ENCODE measurements at regions not wholly inside any gene's neighbourhood (a gene's known extent, or its start where the extent isn't known, plus 50 kb on each side); places are given as distances from the start of the nearest gene placed in this dataset.

- Histone ChIP-seq H3K27ac (replicated peaks in 1 of 4) (peak overlapping the region in 1 of 4 donors; percentile 5), H3K4me3 (no peak overlapping the region), H3K4me1 (peaks cover 0 to 13% (median 0%) of the 10 kb centered on the region in 4 donors), H3K27me3 (no peaks in the 10 kb centered on the region), H3K36me3 (no peaks in the 10 kb centered on the region), H3K9me3 (no peaks in the 10 kb centered on the region)
- intact Hi-C loops (cut with DNase I): no loop called here
- DNase-seq (ENCODE audit: extremely low spot score): no peak
- TF ChIP-seq POLR2AphosphoS5 (IDR thresholded peaks at IDR 0.05) (no peak), CTCF (IDR thresholded peaks at IDR 0.05) (no peak), EP300 (IDR thresholded peaks at IDR 0.05) (no peak), POLR2A (IDR thresholded peaks at IDR 0.05; ENCODE audit: low read depth) (no peak)
- WGBS: 65% methylated on average over 2 of the region's 2 CpGs
Measured at GRCh38 chr1:82299656-82300055, 498.9 kb downstream of the ADGRL2 start.

GRCh38 chr1:82299056-82299455, 498.3 kb downstream of the ADGRL2 start:
- intact Hi-C loops (cut with DNase I): no loop called here
- TF ChIP-seq EP300 (IDR thresholded peaks at IDR 0.05): no peak
- Histone ChIP-seq H3K9me3 (no peaks in the 10 kb centered on the region), H3K4me1 (peaks cover 0 to 13% (median 0%) of the 10 kb centered on the region in 4 donors), H3K4me3 (no peak overlapping the region), H3K27ac (replicated peaks in 1 of 4) (peak overlapping the region in 2 of 4 donors; percentile 24 to 29), H3K27me3 (no peaks in the 10 kb centered on the region), H3K36me3 (no peaks in the 10 kb centered on the region)
- DNase-seq (ENCODE audit: extremely low spot score): no peak
- WGBS: 73% methylated on average over 4 of the region's 4 CpGs

GRCh38 chr1:82297139-82297896, 496.6 kb downstream of the ADGRL2 start:
- H3K4me3 ChIP-seq: no peak overlapping the region
- no peak for DNase-seq (ENCODE audit: extremely low spot score)
- H3K36me3 ChIP-seq: no peaks in the 10 kb centered on the region
- TF ChIP-seq POLR2A (IDR thresholded peaks at IDR 0.05; ENCODE audit: low read depth): no peak
- intact Hi-C loops (cut with DNase I): no loop called here
- no peaks in the 10 kb centered on the region for H3K27me3 ChIP-seq
- 75% methylated on average over 9 of the region's 9 CpGs for WGBS
- H3K27ac ChIP-seq (replicated peaks in 1 of 4): no peak overlapping the region
- no peaks in the 10 kb centered on the region for H3K9me3 ChIP-seq
- peaks cover 0 to 13% (median 0%) of the 10 kb centered on the region in 4 donors for H3K4me1 ChIP-seq

- intact Hi-C loops (cut with DNase I): no loop called here
Measured at GRCh38 chr1:82287556-82287955, 486.8 kb downstream of the ADGRL2 start.

GRCh38 chr1:82284213-82284612, 483.5 kb downstream of the ADGRL2 start:
- 40% methylated on average over 1 of the region's 1 CpG for whole genome bisulfite sequencing
- TF ChIP-seq CTCF (IDR thresholded peaks at IDR 0.05): no peak
- TF ChIP-seq POLR2A (IDR thresholded peaks at IDR 0.05; ENCODE audit: low read depth): no peak
- no peak for TF ChIP-seq POLR2AphosphoS5 (IDR thresholded peaks at IDR 0.05)
- TF ChIP-seq EP300 (IDR thresholded peaks at IDR 0.05): no peak
- DNase-seq (ENCODE audit: extremely low spot score): no peak
- Histone ChIP-seq H3K4me3 (no peak overlapping the region), H3K36me3 (no peaks in the 10 kb centered on the region), H3K27ac (replicated peaks in 1 of 4) (no peak overlapping the region), H3K4me1 (no peaks in the 10 kb centered on the region), H3K27me3 (no peaks in the 10 kb centered on the region), H3K9me3 (no peaks in the 10 kb centered on the region)
- intact Hi-C loops (cut with DNase I): no loop called here

More at GRCh38 chr1:82287556-82287955, 486.8 kb downstream of the ADGRL2 start:
- no peak for DNase-seq (ENCODE audit: extremely low spot score)
- no peak overlapping the region for H3K27ac ChIP-seq (replicated peaks in 1 of 4)
- H3K4me1 ChIP-seq: no peaks in the 10 kb centered on the region
- no peaks in the 10 kb centered on the region for H3K9me3 ChIP-seq
- no peaks in the 10 kb centered on the region for H3K36me3 ChIP-seq
- 79% methylated on average over 3 of the region's 3 CpGs for WGBS
- H3K4me3 ChIP-seq: no peak overlapping the region
- TF ChIP-seq POLR2AphosphoS5 (IDR thresholded peaks at IDR 0.05): no peak
- TF ChIP-seq CTCF (IDR thresholded peaks at IDR 0.05): no peak
- TF ChIP-seq POLR2A (IDR thresholded peaks at IDR 0.05; ENCODE audit: low read depth): no peak
- TF ChIP-seq EP300 (IDR thresholded peaks at IDR 0.05): no peak
- no peaks in the 10 kb centered on the region for H3K27me3 ChIP-seq

GRCh38 chr1:82279241-82279640, 478.5 kb downstream of the ADGRL2 start:
- no peaks in the 10 kb centered on the region for H3K9me3 ChIP-seq
- no peak overlapping the region for H3K4me3 ChIP-seq

More at GRCh38 chr1:82279241-82279640, 478.5 kb downstream of the ADGRL2 start:
- Histone ChIP-seq H3K27me3 (no peaks in the 10 kb centered on the region), H3K4me1 (no peaks in the 10 kb centered on the region), H3K36me3 (no peaks in the 10 kb centered on the region), H3K27ac (replicated peaks in 1 of 4) (no peak overlapping the region)
- intact Hi-C loops (cut with DNase I): no loop called here
- DNase-seq (ENCODE audit: extremely low spot score): no peak
- 70% methylated on average over 6 of the region's 6 CpGs for WGBS
- TF ChIP-seq CTCF (IDR thresholded peaks at IDR 0.05) (no peak), POLR2A (IDR thresholded peaks at IDR 0.05; ENCODE audit: low read depth) (no peak), EP300 (IDR thresholded peaks at IDR 0.05) (no peak), POLR2AphosphoS5 (IDR thresholded peaks at IDR 0.05) (no peak)
